Endothelial cell (in vitro differentiated cells): ENCODE measurements at regions not wholly inside any gene's neighbourhood (a gene's known extent, or its start where the extent isn't known, plus 50 kb on each side); places are given as distances from the start of the nearest gene placed in this dataset.

ENCODE experiments used
- DNase-seq: peaks from one replicate; pipeline ENCODE4 v3.0.0; 2021; ENCODE audit warnings: low spot score
- H3K27ac Mint-ChIP-seq: one replicate; pipeline ENCODE4 v1.8.0; 2021; ENCODE audit warnings: mixed read lengths, inconsistent platforms; ENCODE audit not compliant: unreplicated experiment
- H3K27me3 Mint-ChIP-seq: one replicate; pipeline ENCODE4 v1.8.0; 2021; ENCODE audit warnings: mild to moderate bottlenecking, moderate library complexity, mixed read lengths, inconsistent platforms; ENCODE audit not compliant: unreplicated experiment
- H3K36me3 Mint-ChIP-seq: one replicate; pipeline ENCODE4 v1.8.0; 2021; ENCODE audit warnings: mild to moderate bottlenecking, low read depth, mixed read lengths, inconsistent platforms; ENCODE audit not compliant: unreplicated experiment
- H3K4me1 Mint-ChIP-seq: one replicate; pipeline ENCODE4 v1.8.0; 2021; ENCODE audit warnings: mild to moderate bottlenecking, mixed read lengths, inconsistent platforms; ENCODE audit not compliant: unreplicated experiment
- H3K4me3 Mint-ChIP-seq: one replicate; pipeline ENCODE4 v1.8.0; 2021; ENCODE audit warnings: mild to moderate bottlenecking, mixed read lengths, inconsistent platforms; ENCODE audit not compliant: unreplicated experiment
- H3K9me3 Mint-ChIP-seq: one replicate; pipeline ENCODE4 v1.8.0; 2021; ENCODE audit warnings: mixed read lengths, inconsistent platforms; ENCODE audit not compliant: unreplicated experiment
- TF ChIP-seq, protein P1 (sequence below): fragments of 200-600 bp; sonication (generic); IDR thresholded peaks from one replicate; pipeline ENCODE4 v1.5.0; 2021; ENCODE audit warnings: antibody characterized with exemption; ENCODE audit not compliant: unreplicated experiment

GRCh38 chr14:27253966-27254365 is 656.1 kb upstream of the NOVA1 start:
- Mint-ChIP-seq H3K4me1 (no peaks in the 10 kb centered on the region), H3K9me3 (no peaks in the 10 kb centered on the region), H3K36me3 (no peaks in the 10 kb centered on the region), H3K27me3 (no peaks in the 10 kb centered on the region), H3K27ac (no peak overlapping the region), H3K4me3 (no peak overlapping the region)
- DNase-seq, result no peak
- TF ChIP-seq, protein P1, sequence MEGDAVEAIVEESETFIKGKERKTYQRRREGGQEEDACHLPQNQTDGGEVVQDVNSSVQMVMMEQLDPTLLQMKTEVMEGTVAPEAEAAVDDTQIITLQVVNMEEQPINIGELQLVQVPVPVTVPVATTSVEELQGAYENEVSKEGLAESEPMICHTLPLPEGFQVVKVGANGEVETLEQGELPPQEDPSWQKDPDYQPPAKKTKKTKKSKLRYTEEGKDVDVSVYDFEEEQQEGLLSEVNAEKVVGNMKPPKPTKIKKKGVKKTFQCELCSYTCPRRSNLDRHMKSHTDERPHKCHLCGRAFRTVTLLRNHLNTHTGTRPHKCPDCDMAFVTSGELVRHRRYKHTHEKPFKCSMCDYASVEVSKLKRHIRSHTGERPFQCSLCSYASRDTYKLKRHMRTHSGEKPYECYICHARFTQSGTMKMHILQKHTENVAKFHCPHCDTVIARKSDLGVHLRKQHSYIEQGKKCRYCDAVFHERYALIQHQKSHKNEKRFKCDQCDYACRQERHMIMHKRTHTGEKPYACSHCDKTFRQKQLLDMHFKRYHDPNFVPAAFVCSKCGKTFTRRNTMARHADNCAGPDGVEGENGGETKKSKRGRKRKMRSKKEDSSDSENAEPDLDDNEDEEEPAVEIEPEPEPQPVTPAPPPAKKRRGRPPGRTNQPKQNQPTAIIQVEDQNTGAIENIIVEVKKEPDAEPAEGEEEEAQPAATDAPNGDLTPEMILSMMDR, result no peak

- Mint-ChIP-seq H3K27ac (no peak overlapping the region), H3K4me1 (no peaks in the 10 kb centered on the region), H3K36me3 (no peaks in the 10 kb centered on the region), H3K27me3 (no peaks in the 10 kb centered on the region), H3K9me3 (no peaks in the 10 kb centered on the region), H3K4me3 (no peak overlapping the region)
- DNase-seq, result no peak
- TF ChIP-seq, protein P1, result no peak
Measured at GRCh38 chr14:27256805-27257204, 659.0 kb upstream of the NOVA1 start.

DNA sequence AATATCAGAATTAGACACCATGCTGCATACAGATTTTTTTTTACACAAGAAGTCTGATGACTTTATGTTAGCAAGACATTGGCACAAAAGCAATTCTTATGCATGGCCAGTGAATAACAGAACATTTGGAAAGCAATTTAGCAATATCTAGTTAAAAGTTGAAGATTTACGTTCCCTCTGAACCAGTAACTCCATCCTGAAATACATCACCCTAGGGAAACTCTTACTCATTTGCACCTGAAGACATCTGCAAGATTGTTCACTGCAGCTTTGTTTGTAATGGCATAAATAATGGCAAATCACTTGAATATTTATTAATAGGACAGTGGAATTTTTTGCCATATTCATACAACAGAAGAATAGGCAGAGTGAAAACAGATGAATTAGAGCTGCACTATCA is 670.0 kb upstream of the NOVA1 start:
- Mint-ChIP-seq H3K27ac (no peak overlapping the region), H3K4me1 (no peaks in the 10 kb centered on the region), H3K9me3 (no peaks in the 10 kb centered on the region), H3K27me3 (no peaks in the 10 kb centered on the region), H3K4me3 (no peak overlapping the region), H3K36me3 (no peaks in the 10 kb centered on the region)
- TF ChIP-seq, protein P1, result no peak
- DNase-seq, result no peak

DNA sequence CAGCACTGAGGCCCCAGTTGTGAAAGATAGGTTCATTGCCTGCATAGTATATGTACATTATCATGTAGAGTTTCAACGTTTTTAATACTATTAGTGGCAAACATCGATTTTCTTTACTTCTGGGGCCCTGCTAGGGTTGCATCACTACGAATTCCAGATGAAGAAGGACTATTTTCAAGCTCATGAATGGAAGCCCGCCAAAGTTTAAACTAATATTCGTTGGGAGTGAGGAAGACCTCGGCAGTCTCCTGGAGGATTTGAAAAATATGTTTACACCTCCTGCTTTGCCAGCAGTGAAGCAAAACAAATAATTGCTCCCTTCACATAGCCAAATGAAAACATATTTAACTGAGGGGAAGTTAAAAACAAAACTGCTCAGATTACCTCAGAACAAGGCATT is 672.9 kb upstream of the NOVA1 start:
- TF ChIP-seq, protein P1, result no peak
- DNase-seq, result no peak
- Mint-ChIP-seq H3K27ac (no peak overlapping the region), H3K4me3 (no peak overlapping the region), H3K36me3 (no peaks in the 10 kb centered on the region), H3K27me3 (no peaks in the 10 kb centered on the region), H3K9me3 (no peaks in the 10 kb centered on the region), H3K4me1 (no peaks in the 10 kb centered on the region)

- no peaks in the 10 kb centered on the region for H3K4me1 Mint-ChIP-seq
- H3K4me3 Mint-ChIP-seq, result no peak overlapping the region
- no peaks in the 10 kb centered on the region for H3K9me3 Mint-ChIP-seq
- TF ChIP-seq, protein P1, result no peak
- no peak for DNase-seq
- no peaks in the 10 kb centered on the region for H3K27me3 Mint-ChIP-seq
- no peaks in the 10 kb centered on the region for H3K36me3 Mint-ChIP-seq
- no peak overlapping the region for H3K27ac Mint-ChIP-seq
Measured at GRCh38 chr14:27278341-27278740, 680.5 kb upstream of the NOVA1 start.
